Endothelial cell (in vitro differentiated cells): ENCODE measurements at regions not wholly inside any gene's neighbourhood (a gene's known extent, or its start where the extent isn't known, plus 50 kb on each side); places are given as distances from the start of the nearest gene placed in this dataset.

ENCODE experiments used
- DNase-seq: peaks from one replicate; pipeline ENCODE4 v3.0.0; 2021; ENCODE audit warnings: low spot score
- H3K27ac Mint-ChIP-seq: one replicate; pipeline ENCODE4 v1.8.0; 2021; ENCODE audit warnings: mixed read lengths, inconsistent platforms; ENCODE audit not compliant: unreplicated experiment
- H3K27me3 Mint-ChIP-seq: one replicate; pipeline ENCODE4 v1.8.0; 2021; ENCODE audit warnings: mild to moderate bottlenecking, moderate library complexity, mixed read lengths, inconsistent platforms; ENCODE audit not compliant: unreplicated experiment
- H3K36me3 Mint-ChIP-seq: one replicate; pipeline ENCODE4 v1.8.0; 2021; ENCODE audit warnings: mild to moderate bottlenecking, low read depth, mixed read lengths, inconsistent platforms; ENCODE audit not compliant: unreplicated experiment
- H3K4me1 Mint-ChIP-seq: one replicate; pipeline ENCODE4 v1.8.0; 2021; ENCODE audit warnings: mild to moderate bottlenecking, mixed read lengths, inconsistent platforms; ENCODE audit not compliant: unreplicated experiment
- H3K4me3 Mint-ChIP-seq: one replicate; pipeline ENCODE4 v1.8.0; 2021; ENCODE audit warnings: mild to moderate bottlenecking, mixed read lengths, inconsistent platforms; ENCODE audit not compliant: unreplicated experiment
- H3K9me3 Mint-ChIP-seq: one replicate; pipeline ENCODE4 v1.8.0; 2021; ENCODE audit warnings: mixed read lengths, inconsistent platforms; ENCODE audit not compliant: unreplicated experiment
- TF ChIP-seq, protein P1 (sequence below): fragments of 200-600 bp; sonication (generic); IDR thresholded peaks from one replicate; pipeline ENCODE4 v1.5.0; 2021; ENCODE audit warnings: antibody characterized with exemption; ENCODE audit not compliant: unreplicated experiment

GRCh38 chr5:15374886-15375285 is 125.1 kb upstream of the FBXL7 start:
- H3K4me3 Mint-ChIP-seq, result no peak overlapping the region
- H3K4me1 Mint-ChIP-seq, result no peaks in the 10 kb centered on the region

DNA sequence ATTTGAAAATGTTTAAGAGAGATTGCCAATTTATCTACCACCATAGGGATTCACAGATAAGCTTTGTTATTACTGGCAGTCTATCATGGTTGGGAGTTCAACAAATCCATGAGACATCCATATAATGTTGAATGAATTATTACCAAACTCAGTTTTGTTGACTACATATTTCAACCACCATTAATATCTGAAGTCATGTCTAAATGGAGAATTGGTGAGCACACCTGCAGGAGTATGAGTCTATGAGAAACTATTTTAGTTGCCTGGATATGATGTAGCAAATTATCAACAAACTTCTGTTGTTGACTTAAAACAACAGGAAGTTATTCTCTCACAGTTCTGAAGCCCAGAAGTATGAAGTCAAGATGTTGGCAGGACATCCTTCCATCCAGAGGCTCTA is 126.8 kb upstream of the FBXL7 start:
- Mint-ChIP-seq H3K27me3 (no peaks in the 10 kb centered on the region), H3K36me3 (no peaks in the 10 kb centered on the region), H3K4me1 (no peaks in the 10 kb centered on the region), H3K4me3 (no peak overlapping the region), H3K27ac (no peak overlapping the region), H3K9me3 (no peaks in the 10 kb centered on the region)
- TF ChIP-seq, protein P1, sequence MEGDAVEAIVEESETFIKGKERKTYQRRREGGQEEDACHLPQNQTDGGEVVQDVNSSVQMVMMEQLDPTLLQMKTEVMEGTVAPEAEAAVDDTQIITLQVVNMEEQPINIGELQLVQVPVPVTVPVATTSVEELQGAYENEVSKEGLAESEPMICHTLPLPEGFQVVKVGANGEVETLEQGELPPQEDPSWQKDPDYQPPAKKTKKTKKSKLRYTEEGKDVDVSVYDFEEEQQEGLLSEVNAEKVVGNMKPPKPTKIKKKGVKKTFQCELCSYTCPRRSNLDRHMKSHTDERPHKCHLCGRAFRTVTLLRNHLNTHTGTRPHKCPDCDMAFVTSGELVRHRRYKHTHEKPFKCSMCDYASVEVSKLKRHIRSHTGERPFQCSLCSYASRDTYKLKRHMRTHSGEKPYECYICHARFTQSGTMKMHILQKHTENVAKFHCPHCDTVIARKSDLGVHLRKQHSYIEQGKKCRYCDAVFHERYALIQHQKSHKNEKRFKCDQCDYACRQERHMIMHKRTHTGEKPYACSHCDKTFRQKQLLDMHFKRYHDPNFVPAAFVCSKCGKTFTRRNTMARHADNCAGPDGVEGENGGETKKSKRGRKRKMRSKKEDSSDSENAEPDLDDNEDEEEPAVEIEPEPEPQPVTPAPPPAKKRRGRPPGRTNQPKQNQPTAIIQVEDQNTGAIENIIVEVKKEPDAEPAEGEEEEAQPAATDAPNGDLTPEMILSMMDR, result no peak
- DNase-seq, result no peak

More at GRCh38 chr5:15374886-15375285, 125.1 kb upstream of the FBXL7 start:
- Mint-ChIP-seq H3K27ac (no peak overlapping the region), H3K36me3 (no peaks in the 10 kb centered on the region), H3K9me3 (no peaks in the 10 kb centered on the region), H3K27me3 (no peaks in the 10 kb centered on the region)
- TF ChIP-seq, protein P1, result no peak
- no peak for DNase-seq

DNA sequence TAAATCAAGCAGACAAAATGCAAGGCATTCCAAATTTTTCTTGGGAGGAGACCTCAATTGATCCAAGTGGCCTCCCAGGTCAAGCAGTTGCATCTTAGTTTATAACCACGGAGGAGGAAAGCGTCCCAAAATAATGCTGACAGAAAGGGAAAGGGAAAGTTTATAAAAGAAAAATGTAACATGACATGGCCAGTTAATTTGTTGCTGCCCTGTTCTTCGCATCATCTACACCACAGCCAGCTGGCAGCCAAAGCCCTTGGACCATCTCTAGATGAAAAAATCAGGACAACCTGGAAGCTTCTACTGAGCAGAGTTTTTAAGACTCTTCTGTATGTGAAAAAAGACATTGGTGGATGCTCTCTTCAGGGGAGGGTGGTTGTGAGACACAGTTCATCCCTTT is 128.8 kb upstream of the FBXL7 start:
- Mint-ChIP-seq H3K4me1 (no peaks in the 10 kb centered on the region), H3K36me3 (no peaks in the 10 kb centered on the region), H3K4me3 (no peak overlapping the region), H3K9me3 (no peaks in the 10 kb centered on the region), H3K27ac (no peak overlapping the region), H3K27me3 (no peaks in the 10 kb centered on the region)
- TF ChIP-seq, protein P1, result no peak
- no peak for DNase-seq

- Mint-ChIP-seq H3K4me3 (no peak overlapping the region), H3K27me3 (no peaks in the 10 kb centered on the region), H3K9me3 (no peaks in the 10 kb centered on the region), H3K4me1 (no peaks in the 10 kb centered on the region), H3K36me3 (no peaks in the 10 kb centered on the region), H3K27ac (no peak overlapping the region)
- TF ChIP-seq, protein P1, result no peak
- DNase-seq, result no peak
Observed at GRCh38 chr5:15368835-15369234, 131.1 kb upstream of the FBXL7 start.

- DNase-seq, result no peak
- H3K27me3 Mint-ChIP-seq, result no peaks in the 10 kb centered on the region
- H3K27ac Mint-ChIP-seq, result no peak overlapping the region
- no peaks in the 10 kb centered on the region for H3K9me3 Mint-ChIP-seq
- no peaks in the 10 kb centered on the region for H3K36me3 Mint-ChIP-seq
- TF ChIP-seq, protein P1, result no peak
- no peaks in the 10 kb centered on the region for H3K4me1 Mint-ChIP-seq
- no peak overlapping the region for H3K4me3 Mint-ChIP-seq
Observed at GRCh38 chr5:15367489-15367888, 132.5 kb upstream of the FBXL7 start.
